ENCODE measurements at regions not wholly inside any gene's neighbourhood (a gene's known extent, or its start where the extent isn't known, plus 50 kb on each side); places are given as distances from the start of the nearest gene placed in this dataset.
"Not testable (repeated sequence)": the region's sequence is repeated elsewhere in the genome, so short reads cannot be mapped to it uniquely, and the experiment has no call there.

DNA sequence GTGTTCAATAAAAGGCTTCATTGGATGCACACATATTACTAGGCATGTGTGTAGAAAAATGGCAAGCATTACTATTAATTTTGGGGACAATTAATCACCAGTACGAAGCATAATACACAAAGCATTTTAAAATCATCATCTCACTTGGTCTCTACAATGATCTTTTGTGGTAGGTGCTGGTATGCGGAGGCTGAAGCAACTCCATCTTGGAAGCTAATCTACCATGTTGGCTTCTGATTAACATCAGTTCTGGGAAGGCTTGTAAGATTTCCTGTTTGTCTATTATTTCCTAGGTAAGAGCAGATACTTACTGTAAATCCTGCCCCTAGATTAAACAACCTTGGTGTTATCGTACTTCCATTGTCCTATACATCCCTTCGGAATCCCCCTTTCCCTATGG lies 121.7 kb upstream of the RUNX1 start:
- DNase-seq (ENCODE audit: low read depth), result no peak

DNA sequence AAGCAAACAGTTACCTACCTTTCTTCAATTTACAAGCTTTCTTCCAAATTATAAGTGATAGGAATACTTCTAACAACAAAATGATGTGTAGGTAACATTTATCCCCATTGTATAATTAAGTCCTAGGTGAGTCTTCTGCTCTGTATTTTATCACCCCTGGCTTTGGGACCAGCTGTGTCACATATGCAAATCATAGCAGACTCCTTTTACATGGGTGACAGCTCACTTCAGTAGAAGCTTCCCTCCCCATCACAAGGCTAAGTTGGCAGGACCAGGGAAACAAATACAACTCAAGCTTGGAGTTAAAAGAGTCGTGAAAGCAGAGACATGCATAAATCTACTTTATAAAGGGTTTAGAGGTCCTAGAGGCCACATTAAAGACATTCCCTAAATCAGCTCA lies 121.1 kb upstream of the RUNX1 start:
- DNase-seq (ENCODE audit: low read depth), result no peak

DNA sequence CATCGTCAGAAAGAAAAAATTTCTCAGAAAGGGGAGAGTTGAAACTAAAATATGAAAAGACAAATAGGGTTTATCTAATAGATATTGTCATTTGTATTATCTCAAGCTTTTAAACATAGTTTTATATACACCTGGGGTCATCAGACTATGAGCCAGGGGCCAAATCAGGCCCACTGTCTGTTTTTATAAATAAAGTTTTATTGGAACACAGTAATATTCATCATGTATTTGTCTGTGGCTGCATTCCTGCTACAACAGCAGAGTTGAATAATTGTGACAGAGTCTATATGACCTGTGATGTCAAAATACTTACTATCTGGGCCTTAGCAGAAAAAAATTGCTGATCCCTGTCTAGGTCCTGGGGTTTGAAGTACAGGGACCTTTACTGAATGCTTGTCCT lies 120.5 kb upstream of the RUNX1 start:
- no peak for DNase-seq (ENCODE audit: low read depth)

DNA sequence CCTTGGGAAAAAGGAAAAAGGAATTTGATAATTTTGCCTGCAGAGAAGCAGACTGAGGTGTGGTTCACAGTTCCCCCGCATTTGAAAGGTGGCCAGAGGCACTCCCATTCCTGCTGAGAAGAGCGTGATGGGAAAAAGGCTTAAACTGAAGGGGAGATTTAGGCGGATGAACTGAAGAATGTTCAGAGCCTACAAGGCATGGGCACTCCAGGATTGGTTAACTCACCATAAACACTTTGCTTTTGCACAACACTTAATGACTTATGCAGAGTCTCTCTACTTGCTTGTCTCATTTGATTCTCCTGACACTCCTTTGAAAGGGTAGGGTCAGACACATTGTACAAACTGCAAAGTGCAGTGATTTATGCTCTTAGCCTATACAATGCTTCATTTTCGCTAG lies 119.6 kb upstream of the RUNX1 start:
- DNase-seq (ENCODE audit: low read depth), result no peak

DNA sequence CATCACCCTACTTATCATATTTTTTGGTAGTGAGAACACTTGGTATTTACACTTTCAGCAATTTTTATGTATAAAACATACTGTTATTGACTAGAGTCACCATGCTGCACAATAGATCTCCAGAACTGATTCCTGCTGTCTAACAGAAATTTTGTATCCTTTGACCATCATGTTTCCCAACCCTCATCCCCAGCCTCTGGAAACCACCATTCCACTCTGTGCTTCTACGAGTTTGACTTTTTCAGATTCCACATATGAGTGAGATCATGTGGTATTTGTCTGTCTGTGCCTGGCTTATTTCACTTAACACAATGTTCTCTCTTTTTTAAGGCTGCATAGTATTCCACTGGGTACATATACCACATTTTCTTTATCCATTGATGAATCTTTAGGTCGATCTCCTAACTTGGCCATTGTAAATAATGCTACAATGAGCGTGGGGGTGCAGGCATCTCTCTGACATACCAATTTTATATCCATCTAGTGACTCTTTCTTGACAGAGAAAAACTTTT lies 115.9 kb upstream of the RUNX1 start:
- no peak for DNase-seq (ENCODE audit: low read depth)

DNA sequence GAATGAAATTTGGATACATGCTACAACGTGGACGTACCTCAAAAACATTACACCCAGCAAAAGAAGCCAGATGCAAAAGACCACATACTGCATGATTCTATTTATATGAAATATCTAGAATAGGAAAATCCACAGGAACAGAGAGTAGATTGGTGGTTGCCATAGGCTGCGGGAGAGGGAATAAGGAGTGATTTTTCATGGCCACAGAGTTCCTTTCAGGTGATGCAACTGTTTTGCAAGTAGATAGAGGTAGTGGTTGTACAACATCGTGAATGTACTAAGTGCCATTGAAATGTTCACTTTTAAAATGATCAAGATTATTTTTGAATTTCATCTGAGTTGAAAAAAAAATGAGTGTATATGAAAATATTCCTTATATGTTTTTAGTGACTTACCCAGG lies 115.3 kb upstream of the RUNX1 start:
- no peak for DNase-seq (ENCODE audit: low read depth)

DNA sequence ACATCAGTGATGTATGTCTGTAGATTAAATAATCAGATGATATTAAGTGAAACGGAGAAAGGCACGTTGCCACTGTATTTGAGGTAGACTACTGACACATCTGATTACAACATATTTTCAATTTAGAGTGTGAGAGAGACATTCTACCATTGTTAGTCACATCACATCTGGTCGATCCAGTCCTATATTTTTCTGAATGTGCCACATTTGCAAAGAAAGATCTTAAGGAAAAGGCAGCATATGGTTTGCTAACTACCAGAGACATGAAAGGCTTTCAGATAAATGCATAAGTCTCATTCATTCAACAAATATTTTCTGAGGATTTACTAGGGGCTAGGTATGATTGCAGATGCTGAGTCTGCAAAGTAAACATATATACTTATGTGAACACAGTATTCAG lies 114.3 kb upstream of the RUNX1 start:
- DNase-seq (ENCODE audit: low read depth), result no peak

DNA sequence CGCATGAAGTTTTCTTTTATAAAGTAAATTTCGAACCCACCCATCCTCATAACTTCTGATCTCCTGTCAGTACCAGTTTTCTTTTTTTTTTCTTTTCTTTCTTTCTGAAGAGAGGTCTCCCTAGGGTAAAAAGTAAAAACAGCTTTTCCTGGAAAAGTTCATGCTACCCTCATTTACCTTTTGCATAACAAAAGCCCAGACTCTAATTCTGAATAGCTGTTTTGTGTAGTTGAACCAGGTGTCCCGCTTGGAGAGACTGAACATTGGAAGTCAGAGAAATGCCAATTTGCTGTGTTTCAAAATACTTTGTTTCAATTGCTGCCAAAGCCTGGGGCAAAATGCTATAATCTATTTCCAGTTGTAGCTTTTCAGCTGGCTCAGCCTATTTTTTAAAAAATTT lies 113.7 kb upstream of the RUNX1 start:
- no peak for DNase-seq (ENCODE audit: low read depth)

DNA sequence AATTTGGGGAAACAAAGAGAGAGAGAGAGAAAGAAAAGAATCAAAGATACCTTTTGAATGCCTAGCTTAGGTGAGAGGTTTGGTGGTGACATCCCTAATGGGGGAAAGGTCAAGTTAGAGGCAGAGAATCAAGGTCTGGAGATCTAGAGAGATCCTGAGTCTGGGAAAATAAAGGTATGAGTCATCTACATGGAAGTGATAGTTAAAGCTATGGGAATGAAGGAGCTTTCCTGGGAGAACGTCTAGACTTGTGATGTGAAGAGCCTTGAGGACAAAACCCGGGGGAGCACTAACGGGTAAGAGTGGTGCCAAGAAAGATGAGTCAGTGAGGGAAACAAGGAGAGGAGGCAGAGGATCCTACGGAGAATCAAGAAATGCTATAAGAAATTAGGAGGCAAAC lies 110.8 kb upstream of the RUNX1 start:
- peak; percentile 77 for DNase-seq (ENCODE audit: low read depth)

DNA sequence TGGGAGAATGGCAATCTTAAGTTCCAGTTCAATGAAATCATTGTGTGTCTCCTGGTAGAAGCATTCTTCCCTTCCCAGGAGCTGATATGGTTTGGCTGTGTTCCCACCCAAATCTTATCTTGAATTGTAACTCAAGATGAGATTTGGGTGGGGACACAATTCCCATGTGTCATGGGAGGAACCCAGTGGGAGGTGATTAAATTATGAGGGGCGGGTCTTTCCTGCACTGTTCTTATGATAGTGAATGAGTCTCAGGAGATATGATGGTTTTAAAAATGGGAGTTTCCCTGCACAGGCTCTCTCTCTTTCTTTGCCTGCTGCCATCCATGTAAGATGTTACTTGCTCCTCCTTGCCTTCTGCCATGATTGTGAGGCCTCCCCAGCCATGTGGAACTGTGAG lies 108.3 kb upstream of the RUNX1 start:
- DNase-seq (ENCODE audit: low read depth), result not testable (repeated sequence)

DNA sequence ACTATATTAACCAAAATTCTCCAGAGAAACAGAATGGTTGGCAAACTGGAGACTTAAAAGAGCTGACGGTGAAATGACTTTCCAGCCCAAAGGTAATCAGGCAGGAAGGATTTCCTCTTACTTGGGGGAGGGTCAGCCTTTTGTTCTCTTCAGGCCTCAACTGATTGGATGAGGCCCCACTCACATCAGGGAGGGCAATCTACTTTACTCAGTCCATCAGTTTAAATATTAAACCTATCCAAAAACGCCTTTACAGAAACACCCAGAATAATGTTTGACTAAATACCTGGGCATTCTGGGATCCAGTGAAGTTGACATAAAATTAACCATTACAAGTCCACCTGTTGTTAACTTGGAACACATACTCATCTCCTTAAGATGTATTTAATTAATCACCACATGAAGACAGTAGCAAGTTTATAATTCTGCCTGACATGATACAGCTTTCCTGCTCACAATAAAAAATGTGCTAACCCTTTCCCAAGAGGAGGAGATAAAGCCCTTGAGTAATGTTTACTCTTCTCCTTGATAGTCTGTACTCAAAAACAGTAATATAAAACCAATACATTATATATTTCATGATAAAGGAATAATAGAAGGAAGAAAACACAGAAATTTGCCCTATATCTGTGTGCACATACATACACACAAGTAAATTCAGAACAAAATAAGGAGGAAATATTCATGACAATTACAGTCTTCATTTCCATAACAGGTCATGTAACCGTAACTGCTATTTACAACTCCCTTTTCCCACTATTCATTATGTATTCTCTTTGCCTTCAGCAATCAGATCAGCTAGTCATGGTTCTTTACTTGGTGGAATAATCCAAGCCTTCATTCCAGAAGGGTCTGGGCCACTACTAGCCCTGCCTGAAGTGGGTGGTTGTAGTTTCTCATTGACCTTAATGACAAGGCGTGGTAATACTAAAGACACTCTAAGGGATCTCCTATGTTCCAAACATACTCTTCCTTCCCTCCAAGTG lies 107.5 kb upstream of the RUNX1 start:
- peak; percentile 80 for DNase-seq (ENCODE audit: low read depth)

DNA sequence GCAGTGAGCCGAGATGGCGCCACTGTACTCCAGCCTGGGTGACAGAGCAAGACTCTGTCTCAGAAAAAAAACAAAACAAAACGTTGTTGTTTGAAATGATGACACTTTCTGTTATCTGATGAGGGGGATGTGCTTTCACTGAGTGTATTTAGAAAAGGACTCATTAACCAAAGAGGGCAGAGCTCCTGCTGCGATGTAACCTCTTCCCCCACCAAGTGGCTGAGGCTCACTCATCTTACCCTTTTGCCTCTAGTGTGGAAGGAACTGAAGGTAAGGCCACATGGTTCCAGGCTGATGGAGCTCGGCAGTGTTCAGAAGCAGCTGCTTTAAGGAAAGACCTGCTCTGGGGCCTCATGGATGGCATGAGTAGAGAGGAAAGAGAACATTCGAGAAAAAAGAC lies 105.7 kb upstream of the RUNX1 start:
- no peak for DNase-seq (ENCODE audit: low read depth)

DNA sequence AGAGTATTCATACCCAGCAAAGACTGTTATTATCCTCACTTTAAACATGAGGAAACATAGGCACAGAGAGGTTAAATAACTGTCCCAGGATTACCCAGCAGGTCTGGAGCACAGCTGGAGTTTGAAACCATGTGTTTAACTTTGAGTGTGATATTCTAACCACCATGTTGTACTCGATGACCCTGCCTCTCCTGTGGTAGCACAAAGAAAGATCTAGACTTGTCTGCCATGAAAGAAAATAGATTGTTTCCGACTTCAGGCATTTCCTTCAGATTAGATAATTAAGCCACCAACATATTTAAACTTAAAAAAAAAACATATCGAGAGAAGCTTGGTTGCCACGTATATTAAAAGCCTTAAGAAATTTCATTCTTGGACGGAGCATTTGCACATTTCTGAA lies 104.6 kb upstream of the RUNX1 start:
- DNase-seq (ENCODE audit: low read depth), result no peak

DNA sequence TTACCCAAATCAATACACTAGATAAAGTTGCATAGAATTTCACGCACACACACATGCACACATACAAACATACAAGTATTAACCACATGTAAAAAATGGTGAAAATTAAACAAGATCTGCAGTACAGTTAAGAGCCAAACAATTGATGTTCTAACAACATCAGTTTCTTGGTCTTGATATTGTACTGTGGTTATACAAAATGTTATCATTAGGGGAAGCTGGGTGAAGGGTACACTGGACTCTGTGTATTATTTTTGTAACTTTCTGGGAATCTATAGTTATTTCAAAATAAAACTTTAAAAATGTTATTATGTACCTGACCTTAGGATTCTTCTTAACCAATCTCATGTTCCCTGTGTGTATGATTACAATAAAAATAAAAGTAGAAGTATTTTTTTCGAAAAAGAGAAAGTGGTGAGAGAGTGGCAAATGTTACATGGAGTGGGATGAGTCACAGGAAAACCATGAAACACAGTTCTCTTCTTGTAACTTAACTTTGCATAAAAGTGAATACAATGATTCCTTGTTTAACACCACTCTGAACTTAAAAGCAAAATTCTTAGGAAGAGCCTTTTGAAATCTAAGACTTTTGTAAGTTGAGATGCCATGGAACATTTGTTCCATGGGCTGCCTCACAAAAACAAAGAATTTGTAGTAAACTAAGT lies 101.6 kb upstream of the RUNX1 start:
- DNase-seq (ENCODE audit: low read depth), result peak; percentile 82

DNA sequence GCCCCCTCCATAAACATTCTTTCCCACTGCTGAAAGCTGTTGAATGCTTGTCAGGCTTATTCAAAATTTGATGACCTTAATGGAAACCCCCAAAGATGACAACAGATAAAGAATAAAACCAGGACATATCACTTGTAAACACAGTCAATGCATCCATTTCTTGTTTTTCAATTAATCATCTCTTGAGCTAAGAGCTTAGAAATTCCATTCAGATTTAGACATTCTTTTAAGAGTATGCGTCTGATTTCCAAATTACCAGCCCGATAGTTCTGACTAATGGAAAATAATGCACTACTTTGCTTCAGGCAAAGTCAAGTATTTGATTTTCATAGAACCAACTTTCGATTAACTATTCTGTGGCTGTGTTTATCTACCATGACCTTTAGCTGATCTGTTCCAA lies 100.6 kb upstream of the RUNX1 start:
- DNase-seq (ENCODE audit: low read depth), result peak; percentile 88

DNA sequence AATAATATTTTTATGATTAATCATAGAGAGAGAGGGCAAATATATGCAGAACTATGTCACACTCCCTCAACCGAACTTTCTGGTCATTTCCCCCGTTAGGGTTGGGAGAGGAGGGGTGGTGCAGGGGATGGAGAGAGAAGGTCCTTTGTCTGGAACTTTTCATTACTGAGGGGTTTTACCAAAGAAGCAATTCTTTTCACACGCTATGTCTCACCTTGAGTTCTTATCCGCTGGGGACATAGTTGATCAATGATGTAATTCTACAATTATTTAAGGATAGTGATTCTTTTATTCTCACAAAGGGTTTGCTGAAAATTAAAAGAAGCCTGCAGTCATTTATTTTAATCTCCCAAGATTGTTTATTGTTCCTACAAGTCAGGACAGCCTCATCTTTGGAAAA lies 98.3 kb upstream of the RUNX1 start:
- DNase-seq (ENCODE audit: low read depth), result no peak

DNA sequence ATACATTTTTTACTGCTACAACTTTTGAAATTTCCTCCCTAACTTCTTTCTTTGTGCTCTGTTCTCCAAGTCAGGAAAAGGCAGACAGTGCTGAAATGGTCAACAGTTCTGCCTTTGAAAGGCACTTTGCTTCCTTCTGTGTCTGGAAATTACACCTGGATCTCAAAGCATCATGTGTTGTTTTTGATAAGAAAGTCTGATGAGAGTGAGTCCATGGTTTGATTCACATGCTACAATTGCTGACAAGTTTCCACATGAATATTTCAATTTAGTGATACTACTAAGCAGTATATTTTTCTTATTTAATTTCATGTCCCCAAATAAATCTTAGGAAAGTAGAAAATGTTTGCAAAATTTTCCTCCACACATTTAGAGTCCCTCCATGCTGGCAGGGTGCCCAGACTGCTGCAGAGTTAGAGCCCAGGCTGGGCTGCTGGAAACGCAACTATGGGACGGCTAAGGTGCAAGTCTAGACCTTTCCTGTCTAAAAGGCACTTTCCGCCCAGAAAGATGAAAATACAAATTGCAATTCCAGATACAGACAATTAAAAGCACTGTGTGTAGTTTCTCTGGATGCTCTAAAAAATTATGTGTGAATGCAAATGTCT lies 96.6 kb upstream of the RUNX1 start:
- DNase-seq (ENCODE audit: low read depth), result no peak

DNA sequence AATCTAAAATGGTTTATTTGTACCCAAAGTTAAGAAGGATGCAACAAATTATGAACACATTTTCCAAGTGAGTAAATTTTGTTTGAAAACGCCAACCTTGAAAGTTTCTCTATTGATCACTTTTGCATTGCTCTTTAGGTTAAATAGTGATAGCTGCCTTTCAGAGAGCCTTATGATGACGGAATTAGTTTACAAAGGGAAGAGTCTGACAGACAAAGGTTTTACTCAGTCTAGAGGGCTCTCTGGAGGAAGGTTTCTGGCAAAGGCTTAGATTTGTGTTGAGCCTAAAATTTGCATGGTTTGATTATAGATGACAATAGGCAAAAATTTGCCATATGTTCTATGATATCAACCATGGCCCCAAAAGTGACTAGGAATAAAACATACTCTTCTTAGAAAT lies 95.9 kb upstream of the RUNX1 start:
- DNase-seq (ENCODE audit: low read depth), result no peak

DNA sequence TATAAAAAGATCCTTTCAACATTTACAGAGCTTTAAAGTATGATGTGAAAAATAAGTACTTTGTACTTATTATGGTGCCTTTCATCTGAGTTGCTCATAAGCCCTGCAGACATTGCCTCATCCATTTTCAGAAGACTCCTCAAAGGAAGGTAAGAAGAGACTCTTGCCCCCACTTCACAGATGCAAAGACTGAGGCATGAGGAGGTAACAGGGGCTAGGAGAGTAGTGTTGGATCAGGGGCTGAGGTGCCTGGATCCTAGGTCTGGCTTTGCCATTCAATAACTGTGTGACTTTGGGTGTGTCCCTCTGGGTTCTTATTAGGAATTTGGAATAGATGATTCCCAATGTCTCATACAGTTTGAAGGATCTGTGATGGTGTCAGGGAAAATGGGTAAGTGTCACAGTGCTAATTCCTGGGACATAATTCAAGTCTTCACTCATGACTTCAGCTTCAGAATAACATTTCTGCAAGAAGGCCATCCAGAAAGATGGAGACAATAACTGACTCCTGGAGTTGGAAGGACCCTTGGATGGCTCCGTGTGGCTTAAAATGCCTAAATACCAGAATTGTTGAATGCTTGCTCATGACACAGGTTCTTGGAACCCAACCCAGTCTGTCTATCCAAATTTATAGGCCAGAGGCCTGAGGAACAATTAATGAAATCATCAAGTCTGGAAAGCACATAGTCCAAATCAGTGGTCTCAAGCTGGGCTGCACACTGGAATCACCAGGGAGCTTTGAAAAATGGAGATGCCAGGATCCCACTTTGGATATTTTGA lies 93.1 kb upstream of the RUNX1 start:
- no peak for DNase-seq (ENCODE audit: low read depth)

DNA sequence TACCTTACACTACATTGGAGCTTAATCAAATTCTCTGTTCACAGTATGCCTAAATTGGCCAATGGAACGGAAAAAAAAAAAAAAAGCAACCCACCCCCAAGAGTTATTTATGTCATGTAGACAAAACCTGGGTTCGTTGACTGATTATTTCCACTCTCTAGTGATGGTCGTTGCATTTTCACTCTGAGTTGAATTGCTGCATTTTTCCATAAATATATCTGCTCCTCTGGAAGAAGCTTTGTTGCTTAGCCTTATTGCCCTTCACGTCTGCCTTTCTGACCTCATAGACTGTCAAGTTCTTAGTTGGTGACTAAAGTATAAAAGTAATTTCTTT lies 90.2 kb upstream of the RUNX1 start:
- DNase-seq (ENCODE audit: low read depth), result no peak

DNA sequence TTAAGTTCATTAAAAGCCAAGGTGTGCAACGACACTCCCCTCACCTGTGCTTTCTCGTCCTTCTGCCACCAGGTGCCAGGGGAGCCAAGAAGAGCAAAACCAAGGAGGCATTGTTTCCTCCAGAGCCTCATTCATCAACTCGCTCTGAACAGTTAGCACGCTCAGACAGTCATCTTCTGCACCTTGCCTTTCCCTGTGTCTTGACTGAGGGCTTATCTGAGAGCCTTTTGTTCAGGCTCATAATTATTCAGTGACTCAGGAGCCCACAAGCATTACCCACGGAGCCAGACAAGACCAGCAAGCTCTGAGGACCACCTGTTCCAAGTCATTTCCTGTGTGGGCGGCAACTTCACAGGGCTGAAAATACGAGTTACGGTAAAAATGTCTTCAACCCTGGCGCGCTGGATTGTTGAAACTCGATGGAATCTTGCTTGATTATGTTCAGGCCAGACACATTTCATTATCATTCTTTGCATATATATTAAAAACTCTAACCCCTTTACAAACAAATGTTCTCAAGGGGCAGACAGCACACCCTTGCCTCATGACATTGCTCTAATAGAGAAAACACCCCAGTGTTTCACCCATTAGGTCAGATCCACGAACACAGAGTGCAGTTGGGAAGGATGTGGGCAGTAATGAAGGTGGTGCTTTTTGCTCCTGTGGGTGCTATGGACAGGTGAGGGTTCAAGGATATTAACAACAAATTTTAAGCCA lies 89.7 kb upstream of the RUNX1 start:
- peak; percentile 90 for DNase-seq (ENCODE audit: low read depth)
